ACHN (cell line): ENCODE measurements at regions not wholly inside any gene's neighbourhood (a gene's known extent, or its start where the extent isn't known, plus 50 kb on each side); places are given as distances from the start of the nearest gene placed in this dataset.
A peak's percentile ranks its signal among the peaks of the same experiment; 100 is the strongest.
"Not testable (repeated sequence)": the region's sequence is repeated elsewhere in the genome, so short reads cannot be mapped to it uniquely, and the experiment has no call there.

Experiments
- DNase-seq: peaks from one replicate; pipeline ENCODE4 v3.0.0-alpha.2; 2015
- in situ Hi-C: cut with HindIII; loops from 2 replicates; pipeline ENCODE4 v1.10.0; 2017; ENCODE audit warnings: low sequenced_read_pairs, low pct_ligation_motif_present, low pct_unique_long_range_greater_than_20kb

- DNase-seq: peak; percentile 91
Measured at GRCh38 chr7:155234950-155235789, 62.5 kb upstream of the INSIG1 start.

GRCh38 chr7:155236386-155236785, 61.3 kb upstream of the INSIG1 start:
- no peak for DNase-seq
- in situ Hi-C loops: no loop called here

More at GRCh38 chr7:155234950-155235789, 62.5 kb upstream of the INSIG1 start:
- in situ Hi-C loops: no loop called here

GRCh38 chr7:155237297-155237696, 60.4 kb upstream of the INSIG1 start:
- in situ Hi-C loops: no loop called here
- DNase-seq: no peak

- in situ Hi-C loops: no loop called here
- no peak for DNase-seq
Measured at GRCh38 chr7:155237730-155238129, 59.9 kb upstream of the INSIG1 start.

GRCh38 chr7:155239431-155240087, 58.1 kb upstream of the INSIG1 start:
- DNase-seq, in situ Hi-C loops: not testable (repeated sequence)

GRCh38 chr7:155244675-155245074, 53.0 kb upstream of the INSIG1 start:
- DNase-seq: no peak
- in situ Hi-C loops: no loop called here

- no peak for DNase-seq
Measured at GRCh38 chr7:155247479-155248365, 50.0 kb upstream of the INSIG1 start.

More at GRCh38 chr7:155247479-155248365, 50.0 kb upstream of the INSIG1 start:
- in situ Hi-C loops: no loop called here
